Erythroblast (primary cell): ENCODE measurements at regions not wholly inside any gene's neighbourhood (a gene's known extent, or its start where the extent isn't known, plus 50 kb on each side); places are given as distances from the start of the nearest gene placed in this dataset.

Experiments
- DNase-seq, 2 experiments: peaks; one replicate each; lab custom pipeline; 2025; lab: John Stamatoyannopoulos, UW
- GATA1 ChIP-seq: IDR thresholded peaks from 2 replicates; pipeline ENCODE4 v1.6.1; 2011; ENCODE audit warnings: low read depth, mild to moderate bottlenecking, control low read depth, low read length, moderate library complexity
- POLR2A ChIP-seq: IDR thresholded peaks from 2 replicates; pipeline ENCODE4 v1.6.1; 2011; ENCODE audit warnings: mild to moderate bottlenecking, low read length

GRCh38 chr1:239283216-239283615, 103.2 kb upstream of the CHRM3 start:
- no peak for TF ChIP-seq GATA1
- TF ChIP-seq POLR2A, result no peak
- no peak for DNase-seq

GRCh38 chr1:239282411-239282810, 104.0 kb upstream of the CHRM3 start:
- no peak for DNase-seq
- no peak for TF ChIP-seq POLR2A

DNA sequence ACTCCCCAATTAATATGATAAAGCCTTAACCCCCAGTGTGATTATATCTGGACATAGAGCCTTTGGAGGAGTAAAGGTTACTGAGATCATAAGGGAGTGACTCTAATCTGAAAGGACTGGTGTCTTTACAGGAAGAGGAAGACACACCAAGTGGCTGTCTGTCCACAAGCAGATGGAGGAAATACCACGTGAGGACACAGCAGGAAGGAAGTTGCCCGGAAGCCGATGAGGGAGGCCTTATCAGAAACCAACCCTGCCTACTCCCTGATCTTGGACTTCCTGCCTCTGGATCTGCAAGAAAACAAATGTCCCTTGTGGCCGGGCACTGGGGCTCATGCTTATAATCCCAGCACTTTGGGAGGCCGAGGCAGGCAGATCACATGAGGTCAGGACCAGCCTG, 110.3 kb upstream of the CHRM3 start:
- no peak for DNase-seq
- TF ChIP-seq GATA1 (no peak), POLR2A (no peak)

GRCh38 chr1:239274242-239274830, 112.0 kb upstream of the CHRM3 start:
- no peak for DNase-seq
- no peak for TF ChIP-seq GATA1
- TF ChIP-seq POLR2A, result no peak

- TF ChIP-seq GATA1, result no peak
- no peak for TF ChIP-seq POLR2A
- no peak for DNase-seq
Measured at GRCh38 chr1:239270509-239270908, 115.9 kb upstream of the CHRM3 start.

- no peak for DNase-seq
- no peak for TF ChIP-seq GATA1
- no peak for TF ChIP-seq POLR2A
Measured at GRCh38 chr1:239269706-239270105, 116.7 kb upstream of the CHRM3 start.

- TF ChIP-seq POLR2A (no peak), GATA1 (no peak)
- no peak for DNase-seq
Measured at GRCh38 chr1:239268941-239269340, 117.4 kb upstream of the CHRM3 start.

DNA sequence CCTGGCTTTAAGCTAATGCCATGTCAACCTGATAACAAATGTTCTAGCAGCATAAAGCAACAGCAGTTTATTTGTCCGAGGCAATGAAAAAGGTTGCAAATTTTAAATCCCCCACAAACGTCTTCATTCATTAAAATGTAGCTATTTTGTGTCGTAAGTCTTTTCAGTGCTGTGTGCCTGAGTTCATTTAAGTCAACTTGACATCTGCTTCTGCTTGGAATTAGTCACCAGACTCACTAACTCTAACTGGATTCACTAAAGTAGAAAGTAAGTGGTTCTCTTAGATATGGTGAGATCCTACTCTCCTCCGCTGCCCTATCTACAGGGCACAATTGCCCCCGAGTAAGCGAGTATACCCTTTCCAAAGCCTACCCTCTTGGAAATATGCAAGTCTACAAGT, 118.4 kb upstream of the CHRM3 start:
- TF ChIP-seq GATA1 (no peak), POLR2A (no peak)
- DNase-seq, result no peak

DNA sequence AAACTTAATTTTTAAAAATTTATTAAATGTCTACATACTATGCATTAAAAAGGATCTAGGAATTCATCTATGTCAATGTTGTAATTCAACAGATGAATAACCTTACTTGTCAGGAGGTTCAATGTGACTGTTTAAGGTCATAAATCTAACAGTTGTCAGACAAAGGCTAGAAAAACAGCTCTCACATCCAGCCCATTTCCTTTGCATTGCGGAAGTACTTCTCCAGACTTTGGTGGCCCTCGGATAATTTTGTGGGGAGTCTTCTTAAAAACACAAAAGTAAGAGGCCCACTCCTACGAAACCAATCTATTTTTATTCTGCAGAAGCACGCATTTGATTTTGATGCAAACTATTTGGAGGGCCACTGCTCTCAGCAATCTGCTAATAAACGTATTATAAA, 122.6 kb upstream of the CHRM3 start:
- no peak for DNase-seq
- TF ChIP-seq POLR2A, result no peak
- no peak for TF ChIP-seq GATA1

- no peak for TF ChIP-seq GATA1
- TF ChIP-seq POLR2A, result no peak
- DNase-seq, result no peak
Measured at GRCh38 chr1:239262538-239262937, 123.8 kb upstream of the CHRM3 start.

GRCh38 chr1:239261521-239261920, 124.8 kb upstream of the CHRM3 start:
- DNase-seq, result no peak
- TF ChIP-seq GATA1, result no peak
- no peak for TF ChIP-seq POLR2A

DNA sequence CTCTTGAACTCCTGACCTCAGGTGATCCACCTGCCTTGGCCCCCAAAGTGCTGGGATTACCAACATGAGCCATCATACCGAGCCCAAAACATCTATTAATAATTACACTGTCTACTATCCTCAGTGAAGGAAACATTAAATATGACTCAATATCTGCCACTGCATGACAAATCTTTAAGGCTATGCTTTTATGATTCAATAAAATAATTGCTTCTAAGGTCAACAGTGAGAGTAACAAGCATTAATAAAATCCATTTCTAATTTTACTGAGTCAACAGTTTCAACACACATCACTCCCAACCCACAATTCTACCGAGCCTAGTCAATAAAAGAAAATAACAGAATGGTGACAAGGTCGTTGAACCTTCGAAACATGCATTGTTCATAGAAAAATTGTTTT, 125.5 kb upstream of the CHRM3 start:
- DNase-seq, result no peak
- TF ChIP-seq POLR2A, result no peak
- no peak for TF ChIP-seq GATA1

DNA sequence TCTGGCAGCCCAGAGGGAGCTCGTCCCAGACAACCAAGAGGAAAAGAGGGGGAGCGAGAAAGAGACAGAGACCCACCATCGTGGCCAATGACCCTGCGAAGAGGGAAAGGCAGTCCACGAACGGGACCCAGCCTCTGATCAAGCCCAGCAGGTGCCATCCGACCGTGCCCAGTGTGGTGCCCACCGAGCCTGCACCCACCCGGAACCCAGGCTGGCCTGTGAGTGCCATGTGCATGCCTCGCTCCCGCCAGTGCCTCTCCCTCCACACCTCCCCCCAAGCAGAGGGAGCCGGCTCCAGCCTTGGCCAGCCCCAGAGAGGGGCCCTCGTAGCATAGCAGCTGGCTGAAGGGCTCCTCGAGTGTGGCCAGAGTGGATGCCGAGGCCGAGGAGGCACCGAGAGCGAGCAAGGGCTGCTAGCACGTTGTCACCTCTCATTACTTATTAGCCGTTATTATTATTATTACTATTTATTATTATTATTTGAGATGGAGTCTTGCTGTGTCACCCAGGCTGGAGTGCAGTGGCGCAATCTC, 130.7 kb upstream of the CHRM3 start:
- TF ChIP-seq POLR2A (no peak), GATA1 (no peak)
- DNase-seq, result no peak

DNA sequence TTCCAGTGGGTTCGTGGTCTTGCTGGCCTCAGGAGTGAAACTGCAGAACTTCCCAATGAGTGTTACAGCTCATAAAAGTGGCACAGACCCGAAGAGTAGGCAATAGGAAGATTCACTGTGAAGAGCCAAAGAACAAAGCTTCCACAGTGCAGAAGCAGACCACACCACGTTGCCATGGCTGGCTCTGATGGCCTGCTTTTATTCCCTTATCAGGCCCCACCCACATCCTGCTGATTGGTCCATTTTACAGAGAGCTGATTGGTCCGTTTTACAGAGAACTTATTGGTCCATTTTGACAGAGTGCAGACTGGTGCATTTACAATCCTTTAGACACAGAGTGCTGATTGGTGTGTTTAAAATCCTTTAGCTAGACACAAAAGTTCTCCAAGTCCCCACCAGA, 131.4 kb upstream of the CHRM3 start:
- no peak for DNase-seq

DNA sequence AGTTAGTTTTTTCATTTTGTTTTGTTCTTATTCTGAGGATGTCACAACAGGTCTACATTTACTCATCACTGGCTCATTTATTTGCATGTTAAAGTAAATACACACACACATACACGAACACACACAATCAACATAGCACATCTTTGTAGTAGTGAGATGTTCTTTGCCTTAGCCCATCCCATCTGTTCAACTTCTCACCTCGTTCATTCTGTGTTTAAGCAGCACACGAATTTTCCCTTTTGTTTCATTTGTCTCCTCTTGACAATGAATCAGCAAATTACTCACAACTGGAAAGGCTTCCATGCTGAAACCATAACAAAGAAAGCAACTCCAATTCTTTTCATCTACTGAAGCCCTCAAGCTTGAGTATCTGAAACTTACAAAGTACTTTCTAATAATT, 133.3 kb upstream of the CHRM3 start:
- TF ChIP-seq POLR2A (no peak), GATA1 (no peak)
- DNase-seq, result no peak

More for the DNA sequence above, 131.4 kb upstream of the CHRM3 start:
- TF ChIP-seq POLR2A (no peak), GATA1 (no peak)
